GM19372 (cell line): ENCODE measurements at regions not wholly inside any gene's neighbourhood (a gene's known extent, or its start where the extent isn't known, plus 50 kb on each side); places are given as distances from the start of the nearest gene placed in this dataset.

Experiments
- ATAC-seq: cut with Tn5 transposase; IDR thresholded peaks from one replicate; pipeline ENCODE4 v1.9.1; 2021; ENCODE audit warnings: mild to moderate bottlenecking, low read depth, moderate library complexity; ENCODE audit not compliant: unreplicated experiment

DNA sequence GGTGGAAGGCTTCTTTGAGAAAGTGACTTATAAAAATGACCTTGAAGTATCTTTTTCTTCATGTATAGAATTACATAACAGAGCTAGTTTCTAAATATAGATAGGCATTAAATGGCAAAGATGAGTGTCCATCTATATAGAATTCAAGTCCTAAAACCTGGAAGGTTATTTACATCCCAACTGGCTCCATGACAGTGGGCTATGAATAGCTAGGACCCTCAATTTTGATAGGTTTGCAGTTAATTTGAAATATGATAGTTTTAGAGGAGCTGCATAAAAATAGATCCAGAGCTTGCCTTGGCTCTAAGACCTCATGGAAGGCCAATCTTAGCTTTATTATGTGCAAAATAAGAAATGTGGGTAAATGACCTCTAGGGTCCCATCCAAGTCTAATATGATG, 310.6 kb upstream of the CITED2 start:
- no peak for ATAC-seq

DNA sequence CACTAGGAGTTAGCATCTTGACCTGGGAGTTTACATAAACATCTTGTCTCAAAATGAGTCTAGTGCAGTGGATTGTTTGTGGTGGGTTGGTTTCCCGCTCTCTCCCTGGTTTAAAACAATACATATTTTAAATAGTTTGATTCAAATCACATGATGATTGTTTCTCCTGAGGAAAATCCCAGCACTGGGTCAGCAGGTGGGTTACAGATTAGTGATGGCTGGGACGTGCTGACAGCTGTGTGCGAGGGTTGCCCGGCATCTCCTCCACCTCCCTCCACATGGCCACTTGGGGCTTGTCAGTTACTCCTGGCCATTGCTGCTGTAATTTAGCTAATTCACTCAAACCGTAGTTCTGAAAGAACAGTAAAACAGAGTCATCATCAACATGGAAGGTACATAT, 306.4 kb upstream of the CITED2 start:
- ATAC-seq = no peak

DNA sequence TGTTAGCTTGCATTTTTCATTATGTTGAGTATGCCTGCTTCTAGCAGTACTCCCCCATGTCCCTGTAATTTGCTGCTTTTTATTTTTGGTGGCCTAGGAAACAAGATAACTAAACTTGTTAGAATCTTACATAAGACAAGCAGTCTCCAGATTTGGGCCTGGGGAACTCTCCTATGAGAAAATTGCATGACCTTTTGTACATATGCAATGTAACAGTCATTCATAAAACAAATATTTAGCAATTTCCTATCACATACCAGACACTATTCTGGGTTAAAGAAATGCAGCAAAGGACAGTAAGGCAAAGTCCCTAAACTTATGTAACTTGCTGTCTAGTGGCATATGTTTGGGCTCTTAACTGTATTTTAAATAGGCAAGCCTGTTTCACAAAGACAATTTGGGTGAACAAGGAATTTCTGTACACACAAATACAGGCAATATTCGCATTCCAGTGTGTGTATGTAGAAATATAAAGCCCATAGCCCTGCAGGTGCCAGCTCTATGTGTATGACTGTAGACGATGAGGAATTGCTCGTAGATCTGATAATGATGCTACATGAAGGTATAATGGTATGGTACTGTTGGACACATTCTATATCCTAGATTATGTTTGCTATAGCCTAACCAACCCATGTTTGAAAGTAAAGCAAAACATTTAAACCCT, 305.2 kb upstream of the CITED2 start:
- ATAC-seq = no peak

DNA sequence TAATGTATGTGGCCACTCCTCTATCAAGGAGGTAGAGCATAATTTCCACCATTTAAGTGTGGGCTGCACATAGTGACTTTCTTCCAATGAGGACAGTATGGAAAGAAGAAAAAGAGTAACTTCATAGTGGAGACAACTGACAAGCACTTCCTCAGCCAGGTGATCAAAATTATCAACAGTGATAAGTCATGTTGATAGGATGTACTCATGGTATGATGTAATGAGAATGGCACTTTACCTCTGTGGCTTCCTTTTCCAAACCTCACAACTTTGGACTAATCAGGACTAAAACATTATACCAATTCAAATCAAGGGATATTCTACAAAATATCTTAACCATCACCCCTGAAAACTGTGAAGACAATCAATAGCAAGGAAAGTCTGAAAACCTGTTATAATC, 302.3 kb upstream of the CITED2 start:
- no peak for ATAC-seq

DNA sequence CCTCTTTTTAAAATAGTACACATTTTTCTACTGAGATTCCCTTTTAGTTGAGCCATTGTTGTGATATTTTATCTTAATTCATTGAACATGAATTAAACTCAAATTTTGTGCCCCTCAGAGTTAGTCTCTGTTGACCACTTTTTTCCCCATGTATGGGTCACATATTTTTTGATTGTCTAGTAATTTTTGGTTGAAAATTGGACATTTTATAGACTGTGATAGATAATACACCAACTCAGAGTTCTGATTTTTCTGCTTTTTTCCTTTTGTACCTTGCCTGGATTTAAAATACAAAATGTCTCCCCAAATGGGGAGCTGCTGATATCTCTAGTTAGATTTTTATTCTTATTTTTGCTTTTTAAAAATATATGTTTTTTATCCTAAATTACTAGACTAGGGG, 291.8 kb upstream of the CITED2 start:
- ATAC-seq = no peak

DNA sequence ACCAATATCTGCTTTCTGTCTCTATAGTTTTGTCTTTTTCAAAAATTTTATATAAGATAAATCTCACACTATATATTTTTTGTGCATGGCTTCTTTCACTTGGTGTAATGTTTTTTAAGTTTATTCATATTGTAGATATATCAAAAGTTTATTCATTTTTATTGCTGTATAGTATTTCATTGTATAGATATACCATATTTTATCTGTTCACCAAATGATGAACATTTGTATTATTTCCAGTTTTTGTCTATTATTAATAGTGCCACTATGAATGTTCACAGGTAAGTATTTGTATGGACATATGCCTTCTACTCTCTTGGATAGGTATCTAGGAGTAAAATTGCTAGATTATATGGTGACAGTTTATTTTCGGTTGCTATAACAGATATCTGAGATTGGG, 289.5 kb upstream of the CITED2 start:
- ATAC-seq = no peak

DNA sequence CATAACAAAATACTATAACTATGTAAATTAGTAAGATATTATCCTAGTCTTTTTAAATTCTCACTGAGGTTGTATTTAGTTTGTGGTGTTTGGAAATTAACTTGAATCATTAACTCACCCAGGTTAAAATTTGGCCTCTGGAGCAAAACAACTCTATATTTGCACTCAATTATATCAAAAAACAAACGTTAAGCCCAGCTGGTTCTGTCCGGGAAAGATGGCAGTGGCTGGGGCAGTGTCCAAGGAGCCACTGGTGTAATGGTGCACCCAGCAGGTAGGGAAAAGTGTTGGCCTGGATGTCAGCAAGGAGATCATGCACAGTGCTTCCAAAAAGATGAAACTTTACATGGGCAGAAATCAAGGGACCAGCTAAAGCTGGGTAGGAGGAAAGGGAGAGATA, 285.3 kb upstream of the CITED2 start:
- ATAC-seq = no peak

DNA sequence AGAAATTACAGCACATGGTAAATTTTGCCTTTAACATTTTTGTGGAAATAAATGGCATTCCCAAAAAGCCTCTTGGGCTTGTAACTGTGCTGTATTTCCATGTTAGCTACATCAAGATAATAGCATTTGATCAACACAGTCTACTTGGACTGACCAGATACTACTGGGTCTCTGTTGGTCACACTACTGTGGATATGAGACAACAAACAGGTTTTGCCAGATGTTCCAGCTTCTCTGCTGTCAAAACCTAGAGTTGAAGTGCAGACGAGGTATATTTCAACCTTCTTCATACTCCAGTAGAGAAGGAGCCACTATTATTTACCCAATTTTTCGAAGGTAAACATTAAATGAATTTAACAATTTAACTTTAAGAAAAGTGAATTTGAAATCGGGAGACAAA, 284.7 kb upstream of the CITED2 start:
- no peak for ATAC-seq

DNA sequence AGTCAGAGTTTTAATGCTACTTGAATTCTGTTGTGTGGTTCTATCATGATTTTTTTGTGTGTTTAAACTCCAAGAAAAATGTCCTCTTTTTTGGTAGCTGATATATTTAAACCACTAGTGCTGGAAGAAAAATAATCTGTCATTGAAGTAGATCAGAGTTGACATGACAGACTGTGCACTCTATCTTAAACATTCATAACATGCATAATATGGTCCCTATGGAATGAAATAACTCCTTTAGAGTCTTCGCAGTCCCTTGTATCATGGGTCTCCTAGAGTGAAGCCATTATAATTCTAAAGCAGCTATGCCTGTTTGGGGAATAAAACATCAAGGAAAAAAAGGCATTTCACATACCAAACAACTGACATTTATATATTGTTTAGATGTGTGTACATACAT, 282.7 kb upstream of the CITED2 start:
- no peak for ATAC-seq

DNA sequence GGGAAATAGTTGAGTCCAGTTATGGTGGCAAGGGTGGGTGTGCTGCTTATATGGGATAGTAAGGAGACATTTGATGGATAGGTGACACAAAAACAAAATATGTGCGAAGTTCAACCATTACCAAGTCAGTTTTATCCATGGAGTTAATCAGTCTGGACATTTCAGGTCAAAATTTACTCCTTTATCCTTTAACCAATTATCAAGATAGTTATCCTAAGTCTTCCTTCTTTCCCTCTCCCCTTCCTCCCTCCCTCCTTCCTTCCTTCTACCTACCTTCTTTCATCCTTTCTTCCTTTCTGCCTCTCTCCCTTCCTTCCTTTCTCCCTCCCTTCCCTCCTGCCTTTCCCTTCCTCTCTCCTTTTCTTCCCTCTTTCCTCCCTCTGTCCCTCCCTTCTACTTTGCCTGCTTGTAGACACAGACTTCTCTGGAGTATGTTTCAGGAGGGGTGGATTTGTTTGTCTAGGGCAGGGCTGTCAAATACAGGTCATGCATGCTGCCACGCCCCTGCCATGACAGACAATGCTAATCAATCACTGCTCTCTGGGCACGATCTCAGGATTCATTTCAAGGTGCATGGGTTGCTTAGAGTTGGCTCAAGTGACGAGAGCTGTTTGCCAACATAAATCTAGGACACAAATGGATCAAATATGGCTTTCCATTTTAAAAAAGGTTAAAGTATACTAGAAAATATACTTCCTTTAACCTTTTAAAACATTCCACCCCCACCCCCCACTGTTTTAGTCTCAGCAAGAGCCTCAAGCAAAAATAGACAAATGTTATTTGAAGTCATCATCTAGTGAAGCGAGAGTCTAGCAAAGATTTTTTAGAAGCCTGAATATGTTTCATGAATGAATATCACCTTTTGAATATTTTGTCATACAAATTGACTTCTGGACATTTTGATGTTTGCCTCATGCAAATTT, 281.6 kb upstream of the CITED2 start:
- no peak for ATAC-seq

DNA sequence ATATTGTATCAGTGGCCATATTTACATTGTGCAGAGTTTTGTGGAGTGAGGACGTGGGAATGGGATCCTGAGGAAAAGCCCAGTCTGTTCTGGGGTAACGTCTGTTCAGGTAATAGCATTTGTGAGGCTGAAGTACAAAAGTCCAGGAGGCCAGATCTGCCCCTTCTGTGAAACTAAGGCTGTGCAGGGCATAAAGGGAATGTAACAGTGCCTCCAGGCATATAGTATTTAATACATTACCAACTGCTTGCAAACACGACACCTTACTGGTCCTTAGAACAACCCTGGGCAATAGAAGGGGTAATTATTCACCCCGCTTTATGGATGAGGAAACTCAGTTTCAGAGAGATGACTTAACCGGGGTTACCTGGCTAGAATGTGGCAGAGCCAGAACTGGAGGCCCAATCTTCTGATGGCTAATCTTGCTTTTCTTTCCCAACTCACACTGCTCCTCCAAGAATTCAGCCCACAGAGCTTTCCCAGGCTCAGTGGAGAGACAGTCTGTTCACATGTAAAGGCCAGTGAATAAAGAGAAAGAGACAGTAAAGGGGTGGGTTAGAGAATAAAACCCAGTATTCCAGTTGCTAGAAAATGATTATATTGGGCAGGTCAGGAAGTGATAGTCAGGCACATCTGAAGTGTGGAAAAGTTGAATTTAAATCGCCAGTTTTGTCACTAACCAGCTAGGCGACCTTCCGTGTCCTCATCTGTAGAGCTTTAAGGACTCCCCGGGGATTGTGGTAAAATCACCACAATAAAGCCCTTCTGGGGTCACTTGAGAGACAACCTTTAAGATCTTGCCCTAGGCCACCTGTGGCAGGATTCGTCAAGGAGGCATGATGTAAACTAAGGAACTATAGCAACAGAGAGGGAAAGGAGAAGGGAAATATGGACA, 280.7 kb upstream of the CITED2 start:
- no peak for ATAC-seq

DNA sequence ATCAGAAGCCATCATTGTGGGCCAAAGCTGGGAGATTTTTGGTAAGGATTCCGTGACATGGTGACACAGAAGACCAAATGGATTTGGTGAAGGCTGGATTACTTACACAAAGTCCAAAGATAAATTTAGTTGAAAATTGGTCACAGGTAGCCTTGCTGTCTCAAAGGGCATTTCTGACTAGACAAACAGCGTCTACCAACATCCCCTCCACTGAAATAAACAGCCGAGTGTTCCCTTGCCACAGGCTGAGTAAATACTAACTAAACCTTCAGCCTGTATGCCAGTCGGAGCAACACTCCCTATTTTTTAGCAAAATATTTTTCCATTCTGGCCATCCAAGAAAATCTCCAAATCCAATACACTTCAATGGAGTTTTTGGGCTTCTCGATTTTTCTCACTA, 279.9 kb upstream of the CITED2 start:
- ATAC-seq = no peak

DNA sequence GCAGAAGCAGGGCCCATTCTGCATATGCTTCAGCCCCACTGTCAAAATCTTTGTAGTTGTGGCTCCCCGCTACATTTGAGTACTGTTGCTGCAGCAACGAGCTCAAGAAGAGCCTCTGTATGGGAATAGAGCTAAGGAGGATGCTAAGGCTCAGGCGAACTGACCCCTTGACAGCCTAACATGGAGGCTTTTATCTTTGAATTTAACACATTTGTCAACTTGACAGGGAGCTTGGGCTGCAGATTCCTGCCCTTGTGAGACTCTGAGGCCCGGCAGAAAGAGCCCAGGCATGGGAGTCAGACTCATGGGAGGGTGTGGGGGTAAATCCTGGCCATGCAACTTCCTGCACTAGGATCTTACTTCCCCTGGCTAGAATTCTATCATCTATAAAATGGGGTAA, 278.7 kb upstream of the CITED2 start:
- ATAC-seq = no peak

DNA sequence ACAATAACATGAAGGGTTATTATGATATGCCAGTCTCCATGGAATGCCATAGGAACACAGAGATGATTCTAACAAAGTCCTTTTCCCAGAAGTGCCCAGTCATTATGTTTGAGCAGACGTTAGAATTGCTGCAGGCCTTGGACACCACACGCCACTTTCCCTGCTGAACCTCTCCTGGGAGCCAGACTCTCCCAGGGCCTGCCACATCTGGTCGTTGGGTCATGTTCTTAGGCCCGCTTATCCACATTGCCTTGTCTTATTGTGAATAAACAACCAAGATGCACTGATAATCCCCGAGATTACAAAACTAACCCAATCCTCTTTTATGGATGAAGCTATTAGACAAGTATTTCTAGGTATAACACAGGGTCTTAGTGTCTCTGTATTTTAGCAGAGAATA, 276.5 kb upstream of the CITED2 start:
- ATAC-seq = no peak

DNA sequence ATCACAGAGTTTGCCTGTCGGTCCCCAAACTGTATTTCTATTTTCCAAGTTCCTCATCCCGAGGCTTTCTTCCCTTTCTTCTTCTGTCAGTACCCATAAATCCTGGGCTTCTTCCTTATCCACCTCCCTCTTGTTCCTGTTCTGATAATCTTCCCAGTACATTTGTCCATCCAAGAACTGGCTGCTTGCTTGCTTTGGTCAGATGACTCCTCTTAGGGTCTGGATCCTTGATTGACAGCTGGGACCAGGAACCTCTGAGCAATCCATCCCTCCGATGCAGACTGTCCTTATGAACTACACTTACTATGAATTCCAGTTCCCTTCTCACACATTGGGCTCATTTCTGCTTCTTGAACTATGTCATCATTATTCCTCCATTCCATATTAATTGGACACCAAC, 275.3 kb upstream of the CITED2 start:
- no peak for ATAC-seq

DNA sequence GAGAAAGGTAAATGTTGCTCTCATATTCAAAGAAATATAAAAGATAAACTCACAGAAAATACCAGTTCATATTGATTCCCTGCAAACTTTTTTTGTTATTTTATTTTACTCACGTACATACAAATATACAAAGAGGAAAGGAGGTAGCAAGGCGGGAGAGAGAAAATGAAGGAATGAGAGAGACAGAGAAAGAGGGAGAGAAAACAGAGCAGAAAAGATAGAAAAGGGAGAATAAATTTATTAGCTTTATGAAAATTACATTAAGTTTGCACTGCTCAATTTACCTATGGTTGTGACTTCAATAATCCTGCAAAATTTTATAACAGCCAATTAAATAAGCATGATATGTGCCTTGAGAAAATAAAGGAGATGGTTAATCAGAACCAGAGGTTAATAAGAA, 274.7 kb upstream of the CITED2 start:
- no peak for ATAC-seq

DNA sequence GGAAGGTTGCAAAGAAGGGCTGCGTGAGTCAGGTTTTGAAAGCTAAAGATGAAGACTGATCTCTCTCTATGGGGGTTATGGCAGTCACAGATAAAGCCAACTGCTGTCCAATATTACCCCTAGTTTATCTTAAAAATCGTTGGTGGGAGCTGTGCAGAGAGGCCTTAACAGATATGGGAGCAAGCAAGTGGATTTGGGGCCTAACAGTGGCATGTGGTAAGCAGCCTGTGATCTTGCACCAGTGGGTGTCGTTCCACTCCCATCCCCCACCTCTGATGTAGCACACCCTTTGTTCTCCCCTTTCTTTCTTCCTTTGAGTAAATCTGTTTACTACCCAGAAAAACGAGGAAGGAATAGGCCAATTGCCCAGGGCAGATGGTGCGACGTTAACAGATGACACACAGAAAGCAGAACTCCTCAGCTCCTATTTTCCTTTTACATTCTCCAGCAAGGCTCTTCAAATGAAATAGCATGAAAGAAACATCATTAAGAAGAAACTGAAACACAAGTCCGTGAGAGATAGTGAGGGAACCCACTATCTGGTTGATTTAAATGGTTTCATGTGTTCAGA, 274.1 kb upstream of the CITED2 start:
- ATAC-seq = no peak

DNA sequence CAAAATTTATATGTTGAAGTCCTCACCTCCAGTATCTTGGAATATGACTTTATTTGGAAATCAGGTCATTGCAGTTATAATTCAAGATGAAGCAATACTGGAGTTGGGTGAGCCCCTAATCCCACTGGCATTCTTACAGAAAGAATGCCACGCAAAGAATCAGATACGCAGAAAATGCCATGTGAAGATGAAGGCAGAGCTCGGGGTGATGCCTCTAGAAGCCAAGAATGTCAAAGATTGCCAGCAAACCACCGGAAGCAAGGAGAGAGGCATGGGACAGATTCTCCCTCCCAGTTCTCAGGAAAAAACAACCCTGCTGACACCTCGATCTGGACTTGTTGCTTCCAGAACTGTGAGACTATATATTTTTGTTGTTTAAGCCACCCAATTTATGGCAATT, 273.4 kb upstream of the CITED2 start:
- no peak for ATAC-seq

DNA sequence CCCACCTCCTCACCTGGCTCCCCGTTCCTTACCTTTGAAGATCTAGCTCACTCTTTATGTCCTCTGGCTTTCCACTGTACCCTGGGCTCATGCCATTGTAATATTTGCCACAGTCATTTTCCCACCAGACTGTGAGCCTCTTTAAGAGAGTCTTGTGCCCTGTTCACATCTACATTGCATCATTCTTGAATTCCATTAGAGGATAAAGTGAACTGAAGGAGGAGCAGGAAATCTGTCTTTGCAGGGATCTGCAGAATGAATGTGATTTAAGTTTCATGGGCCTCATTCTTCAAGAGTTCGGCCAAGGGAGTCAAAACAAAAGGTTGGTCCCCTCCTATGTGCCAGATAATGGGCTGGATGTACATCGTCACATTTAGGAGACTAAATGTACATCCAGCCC, 272.6 kb upstream of the CITED2 start:
- no peak for ATAC-seq

DNA sequence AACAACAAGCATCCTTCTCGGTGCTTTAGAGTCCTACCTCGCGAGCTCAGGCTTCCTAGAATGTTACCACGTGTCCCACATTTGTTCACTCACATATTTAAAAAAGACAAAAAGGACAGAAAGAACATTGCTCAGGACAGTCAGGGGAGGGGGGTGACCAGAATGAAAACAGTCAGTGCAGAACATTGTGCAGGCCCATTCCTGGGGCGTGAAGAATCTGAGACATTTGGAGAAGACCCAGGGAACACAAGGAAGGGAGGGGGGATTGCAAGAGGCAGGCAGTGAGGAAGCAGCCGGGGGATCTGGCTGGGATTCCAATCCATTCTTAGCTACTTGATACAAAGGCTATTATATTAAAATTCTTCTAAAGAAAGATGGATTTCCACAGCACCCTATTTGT, 270.4 kb upstream of the CITED2 start:
- no peak for ATAC-seq

DNA sequence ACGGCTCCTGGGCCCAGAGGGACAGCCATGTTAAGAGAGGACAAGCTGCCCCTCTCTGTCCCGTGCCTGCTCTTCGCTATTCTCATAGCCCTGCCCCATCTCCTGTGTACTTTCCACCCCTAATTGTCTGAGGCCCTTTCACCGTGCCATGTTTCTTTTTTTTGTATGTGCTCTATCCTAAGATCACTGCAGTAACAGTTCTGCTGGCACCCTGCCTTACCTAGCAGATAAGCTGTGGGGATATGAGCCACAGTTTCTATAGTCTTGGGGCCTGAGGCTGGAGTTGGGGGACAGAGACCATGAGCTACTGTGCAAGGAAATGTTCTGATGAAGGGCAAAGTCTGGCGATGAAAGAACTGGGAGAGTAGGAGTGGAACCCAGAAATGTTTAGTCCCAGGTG, 269.5 kb upstream of the CITED2 start:
- ATAC-seq = no peak
